Body of pancreas (tissue), 4 donors: ENCODE measurements at regions not wholly inside any gene's neighbourhood (a gene's known extent, or its start where the extent isn't known, plus 50 kb on each side); places are given as distances from the start of the nearest gene placed in this dataset.
"Not testable (repeated sequence)": the region's sequence is repeated elsewhere in the genome, so short reads cannot be mapped to it uniquely, and the experiment has no call there.

Experiments
- POLR2A ChIP-seq, 3 donors: fragments of 450-650 bp; IDR thresholded peaks; one replicate each; pipeline ENCODE4 v1.6.1; 2016; ENCODE audit warnings: antibody characterized with exemption in 3 of 3, mild to moderate bottlenecking in 2 of 3
- TF ChIP-seq, protein P1 (sequence below), 7 experiments: fragments of 450-650 bp in 4 of 7; fragments of 200-600 bp in 3 of 7; sonication (generic) in 3 of 7; IDR thresholded peaks; one replicate each; pipeline ENCODE4 v1.5.1; 2016 to 2019; ENCODE audit warnings: antibody characterized with exemption in 7 of 7

DNA sequence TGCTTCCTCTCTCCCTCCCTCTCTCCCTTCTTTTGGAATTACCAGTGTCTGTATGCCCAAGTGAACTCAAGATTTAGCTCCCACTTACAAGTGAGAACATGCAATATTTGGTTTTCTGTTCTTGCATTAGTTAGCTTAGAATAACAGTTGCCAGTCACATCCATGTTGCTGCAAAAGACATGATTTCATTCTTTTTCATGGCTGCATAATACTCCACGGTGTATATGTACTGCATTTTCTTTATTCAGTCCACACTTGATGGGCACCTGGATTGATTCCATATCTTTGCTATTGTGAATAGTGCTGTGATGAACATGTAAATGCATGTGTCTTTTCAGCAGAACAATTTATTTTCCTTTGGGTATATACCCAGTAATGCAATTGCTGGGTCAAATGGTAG is 97.5 kb upstream of the GRAMD1B start:
- TF ChIP-seq, protein P1, sequence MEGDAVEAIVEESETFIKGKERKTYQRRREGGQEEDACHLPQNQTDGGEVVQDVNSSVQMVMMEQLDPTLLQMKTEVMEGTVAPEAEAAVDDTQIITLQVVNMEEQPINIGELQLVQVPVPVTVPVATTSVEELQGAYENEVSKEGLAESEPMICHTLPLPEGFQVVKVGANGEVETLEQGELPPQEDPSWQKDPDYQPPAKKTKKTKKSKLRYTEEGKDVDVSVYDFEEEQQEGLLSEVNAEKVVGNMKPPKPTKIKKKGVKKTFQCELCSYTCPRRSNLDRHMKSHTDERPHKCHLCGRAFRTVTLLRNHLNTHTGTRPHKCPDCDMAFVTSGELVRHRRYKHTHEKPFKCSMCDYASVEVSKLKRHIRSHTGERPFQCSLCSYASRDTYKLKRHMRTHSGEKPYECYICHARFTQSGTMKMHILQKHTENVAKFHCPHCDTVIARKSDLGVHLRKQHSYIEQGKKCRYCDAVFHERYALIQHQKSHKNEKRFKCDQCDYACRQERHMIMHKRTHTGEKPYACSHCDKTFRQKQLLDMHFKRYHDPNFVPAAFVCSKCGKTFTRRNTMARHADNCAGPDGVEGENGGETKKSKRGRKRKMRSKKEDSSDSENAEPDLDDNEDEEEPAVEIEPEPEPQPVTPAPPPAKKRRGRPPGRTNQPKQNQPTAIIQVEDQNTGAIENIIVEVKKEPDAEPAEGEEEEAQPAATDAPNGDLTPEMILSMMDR (IDR thresholded peaks at IDR 0.05) = not testable (repeated sequence)
- not testable (repeated sequence) for TF ChIP-seq POLR2A (IDR thresholded peaks at IDR 0.05)
